CD4-positive, alpha-beta T cell (primary cell): ENCODE measurements at regions not wholly inside any gene's neighbourhood (a gene's known extent, or its start where the extent isn't known, plus 50 kb on each side); places are given as distances from the start of the nearest gene placed in this dataset.

Source experiments
- ATAC-seq: fragments of 200-7000 bp; cut with Tn5 transposase; one replicate; pipeline ENCODE4 v1.10.0; 2022; ENCODE audit warnings: mild to moderate bottlenecking; ENCODE audit not compliant: poor library complexity
- CTCF ChIA-PET: fragments of 350-600 bp; sonication (Branson Sonifier 250); formaldehyde crosslinking; loops from one replicate; lab custom pipeline; 2021; ENCODE audit warnings: antibody characterized with exemption, inconsistent platforms; lab: Charles Lee
- POLR2A ChIA-PET: fragments of 350-600 bp; sonication (Branson Sonifier 250); formaldehyde crosslinking; loops from one replicate; lab custom pipeline; 2021; ENCODE audit warnings: antibody characterized with exemption, inconsistent platforms; lab: Charles Lee
- DNase-seq, 14 experiments: peaks; one replicate each; pipeline ENCODE4 v3.0.0-alpha.2; 2013 to 2020; ENCODE audit warnings: mixed read lengths in 2 of 14
- H3K27ac ChIP-seq, 2 donors: one replicate each; pipeline versions ENCODE4 v1.5.1 to v1.7.0; 2013; ENCODE audit warnings: low read length in 2 of 2, low read depth in 1 of 2, mild to moderate bottlenecking in 1 of 2
- H3K27me3 ChIP-seq, 2 experiments: 1 replicate in 1 of 2; 2 replicates in 1 of 2; pipeline versions ENCODE4 v1.6.1 to v1.7.0; 2013; ENCODE audit warnings: low read length in 2 of 2, control low read depth in 1 of 2, mild to moderate bottlenecking in 1 of 2, moderate library complexity in 1 of 2; ENCODE audit not compliant: insufficient read depth in 2 of 2, control insufficient read depth in 1 of 2
- H3K36me3 ChIP-seq: one replicate; pipeline ENCODE4 v1.6.1; 2013; ENCODE audit warnings: low read length, control low read depth; ENCODE audit not compliant: insufficient read depth
- H3K4me1 ChIP-seq: one replicate; pipeline ENCODE4 v1.6.1; 2013; ENCODE audit warnings: low read length, control low read depth; ENCODE audit not compliant: insufficient read depth
- H3K4me3 ChIP-seq: one replicate; pipeline ENCODE4 v1.5.1; 2013; ENCODE audit warnings: mild to moderate bottlenecking, low read length, moderate library complexity
- H3K9me3 ChIP-seq, 2 experiments: 1 replicate in 1 of 2; 2 replicates in 1 of 2; pipeline versions ENCODE4 v1.6.1 to v1.7.0; 2013; ENCODE audit warnings: low read length in 2 of 2, mild to moderate bottlenecking in 2 of 2, control low read depth in 1 of 2, moderate library complexity in 1 of 2; ENCODE audit not compliant: control insufficient read depth in 1 of 2, insufficient read depth in 1 of 2
- H3K27ac Mint-ChIP-seq: one replicate; pipeline ENCODE4 v1.8.0; 2020; ENCODE audit warnings: mixed read lengths
- H3K27me3 Mint-ChIP-seq: one replicate; pipeline ENCODE4 v1.8.0; 2021; ENCODE audit warnings: mixed read lengths
- H3K36me3 Mint-ChIP-seq: one replicate; pipeline ENCODE4 v1.8.0; 2021; ENCODE audit warnings: low read depth, mixed read lengths
- H3K4me1 Mint-ChIP-seq: one replicate; pipeline ENCODE4 v1.8.0; 2021; ENCODE audit warnings: low read depth, mixed read lengths
- H3K4me3 Mint-ChIP-seq: one replicate; pipeline ENCODE4 v1.8.0; 2020; ENCODE audit warnings: mild to moderate bottlenecking, mixed read lengths
- H3K9me3 Mint-ChIP-seq: one replicate; pipeline ENCODE4 v1.8.0; 2020; ENCODE audit warnings: mixed read lengths
- intact Hi-C, 2 experiments: fragments of 100-400 bp; cut with DNase I in 1 of 2; cut with micrococcal nuclease in 1 of 2; formaldehyde crosslinking; loops; one replicate each; pipeline versions ENCODE4 v1.15.1 to v1.9.0; 2023 to 2025; cut with DNase I, micrococcal nuclease
- TF ChIP-seq, protein P1 (sequence below): fragments of 200-600 bp; IDR thresholded peaks from one replicate; pipeline ENCODE4 v1.8.0; 2022; ENCODE audit warnings: antibody characterized with exemption, mild to moderate bottlenecking

DNA sequence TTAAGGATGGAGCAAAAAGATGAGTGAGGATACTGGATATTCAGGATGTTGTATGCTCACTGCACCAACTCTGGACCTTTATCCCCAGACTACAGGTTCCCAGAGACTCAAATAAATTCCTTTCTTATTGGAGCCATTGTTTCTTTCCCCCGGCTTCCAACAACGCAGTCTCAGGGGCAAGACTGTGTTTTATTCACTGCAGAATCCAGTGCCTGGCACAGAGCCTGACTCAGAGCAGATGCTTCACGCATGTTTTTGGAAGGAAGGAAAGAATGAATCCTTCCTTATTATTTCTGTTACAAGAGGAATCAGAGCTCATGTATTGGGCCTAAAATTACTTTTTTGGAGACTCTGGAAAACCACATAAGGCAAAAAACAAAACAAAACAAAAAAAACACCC is 96.0 kb upstream of the VGLL4 start:
- intact Hi-C loops = no loop called here
- Histone ChIP-seq H3K4me1 (no peaks in the 10 kb centered on the region), H3K36me3 (no peaks in the 10 kb centered on the region), H3K27ac (no peak overlapping the region), H3K4me3 (no peak overlapping the region), H3K9me3 (no peaks in the 10 kb centered on the region), H3K27me3 (no peaks in the 10 kb centered on the region)
- TF ChIP-seq, protein P1, sequence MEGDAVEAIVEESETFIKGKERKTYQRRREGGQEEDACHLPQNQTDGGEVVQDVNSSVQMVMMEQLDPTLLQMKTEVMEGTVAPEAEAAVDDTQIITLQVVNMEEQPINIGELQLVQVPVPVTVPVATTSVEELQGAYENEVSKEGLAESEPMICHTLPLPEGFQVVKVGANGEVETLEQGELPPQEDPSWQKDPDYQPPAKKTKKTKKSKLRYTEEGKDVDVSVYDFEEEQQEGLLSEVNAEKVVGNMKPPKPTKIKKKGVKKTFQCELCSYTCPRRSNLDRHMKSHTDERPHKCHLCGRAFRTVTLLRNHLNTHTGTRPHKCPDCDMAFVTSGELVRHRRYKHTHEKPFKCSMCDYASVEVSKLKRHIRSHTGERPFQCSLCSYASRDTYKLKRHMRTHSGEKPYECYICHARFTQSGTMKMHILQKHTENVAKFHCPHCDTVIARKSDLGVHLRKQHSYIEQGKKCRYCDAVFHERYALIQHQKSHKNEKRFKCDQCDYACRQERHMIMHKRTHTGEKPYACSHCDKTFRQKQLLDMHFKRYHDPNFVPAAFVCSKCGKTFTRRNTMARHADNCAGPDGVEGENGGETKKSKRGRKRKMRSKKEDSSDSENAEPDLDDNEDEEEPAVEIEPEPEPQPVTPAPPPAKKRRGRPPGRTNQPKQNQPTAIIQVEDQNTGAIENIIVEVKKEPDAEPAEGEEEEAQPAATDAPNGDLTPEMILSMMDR = no peak
- ATAC-seq (no peak), DNase-seq (no peak)
- no peak overlapping the region for H3K4me3 Mint-ChIP-seq
- no peaks in the 10 kb centered on the region for H3K9me3 Mint-ChIP-seq
- H3K27ac Mint-ChIP-seq = no peak overlapping the region
- POLR2A ChIA-PET = no interaction called here
- no peaks in the 10 kb centered on the region for H3K27me3 Mint-ChIP-seq
- CTCF ChIA-PET = no interaction called here
- H3K4me1 Mint-ChIP-seq = peaks cover 4% of the 10 kb centered on the region
- no peaks in the 10 kb centered on the region for H3K36me3 Mint-ChIP-seq

DNA sequence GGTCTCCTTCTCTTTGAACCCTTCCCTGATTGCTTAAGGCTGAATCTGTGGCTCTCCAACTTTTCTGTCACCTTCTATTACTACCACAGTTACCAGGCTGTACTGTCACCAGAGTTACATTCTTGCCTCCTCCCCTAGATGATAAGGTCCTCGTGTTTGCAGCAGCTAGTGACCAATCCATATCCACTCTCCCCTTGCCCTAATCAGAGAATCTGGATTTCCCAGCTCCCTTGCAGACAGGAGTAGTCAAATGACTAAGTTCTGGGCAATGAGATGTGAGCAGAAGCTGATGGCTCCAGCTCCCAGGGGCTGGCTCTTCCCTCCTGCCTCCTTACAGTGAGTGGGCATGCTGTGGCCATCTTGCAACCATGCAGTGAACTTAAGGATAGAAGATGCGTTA is 95.4 kb upstream of the VGLL4 start:
- DNase-seq (no peak), ATAC-seq (no peak)
- Histone ChIP-seq H3K4me3 (no peak overlapping the region), H3K27ac (no peak overlapping the region), H3K4me1 (no peaks in the 10 kb centered on the region), H3K9me3 (no peaks in the 10 kb centered on the region), H3K27me3 (no peaks in the 10 kb centered on the region), H3K36me3 (no peaks in the 10 kb centered on the region)
- ChIA-PET POLR2A (no interaction called here), CTCF (no interaction called here)
- Mint-ChIP-seq H3K4me3 (no peak overlapping the region), H3K27ac (no peak overlapping the region), H3K27me3 (no peaks in the 10 kb centered on the region), H3K4me1 (peaks cover 4% of the 10 kb centered on the region), H3K36me3 (no peaks in the 10 kb centered on the region), H3K9me3 (no peaks in the 10 kb centered on the region)
- TF ChIP-seq, protein P1 = no peak
- intact Hi-C loops = no loop called here

DNA sequence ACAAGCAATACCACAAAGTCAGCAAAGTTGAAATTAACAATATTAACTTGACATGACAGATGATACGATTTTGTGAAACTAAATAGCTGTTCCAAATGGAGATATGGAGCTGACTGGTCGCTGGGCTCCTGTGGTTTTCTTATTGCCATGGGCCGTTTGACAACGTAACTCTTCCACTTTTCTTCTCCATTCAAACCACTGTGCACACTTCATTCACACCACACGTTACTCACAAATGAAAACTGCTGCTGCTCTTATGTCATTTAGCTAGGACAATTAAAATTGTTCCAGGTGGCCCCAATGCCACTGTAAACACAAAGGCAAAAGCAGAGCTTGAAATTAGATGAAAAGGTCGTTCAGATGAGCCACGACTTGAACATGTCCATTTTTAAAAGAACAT is 94.0 kb upstream of the VGLL4 start:
- Histone ChIP-seq H3K4me3 (no peak overlapping the region), H3K4me1 (no peaks in the 10 kb centered on the region), H3K36me3 (no peaks in the 10 kb centered on the region), H3K9me3 (no peaks in the 10 kb centered on the region), H3K27ac (no peak overlapping the region), H3K27me3 (no peaks in the 10 kb centered on the region)
- intact Hi-C loops = no loop called here
- TF ChIP-seq, protein P1 = no peak
- Mint-ChIP-seq H3K27ac (no peak overlapping the region), H3K27me3 (no peaks in the 10 kb centered on the region), H3K4me1 (peaks cover 4% of the 10 kb centered on the region), H3K9me3 (no peaks in the 10 kb centered on the region), H3K4me3 (no peak overlapping the region), H3K36me3 (no peaks in the 10 kb centered on the region)
- ATAC-seq (no peak), DNase-seq (no peak)
- POLR2A ChIA-PET = no interaction called here
- CTCF ChIA-PET = interaction anchor here (0.8 kb wide), 1 partner anchor 66 kb away, joined by 3 read pairs; no protein-coding TSS in a partner anchor
